Cardiac septum (tissue), 1 donor: ENCODE measurements at regions not wholly inside any gene's neighbourhood (a gene's known extent, or its start where the extent isn't known, plus 50 kb on each side); places are given as distances from the start of the nearest gene placed in this dataset.

Source experiments
- DNase-seq: peaks from one replicate; pipeline ENCODE4 v3.0.0-alpha.2; 2020; ENCODE audit warnings: low spot score
- intact Hi-C: fragments of 100-400 bp; cut with DNase I; formaldehyde crosslinking; loops from one replicate; pipeline ENCODE4 v1.14.0; 2022
- donor health status: DM: no; HTN: no; CAD: no.

DNA sequence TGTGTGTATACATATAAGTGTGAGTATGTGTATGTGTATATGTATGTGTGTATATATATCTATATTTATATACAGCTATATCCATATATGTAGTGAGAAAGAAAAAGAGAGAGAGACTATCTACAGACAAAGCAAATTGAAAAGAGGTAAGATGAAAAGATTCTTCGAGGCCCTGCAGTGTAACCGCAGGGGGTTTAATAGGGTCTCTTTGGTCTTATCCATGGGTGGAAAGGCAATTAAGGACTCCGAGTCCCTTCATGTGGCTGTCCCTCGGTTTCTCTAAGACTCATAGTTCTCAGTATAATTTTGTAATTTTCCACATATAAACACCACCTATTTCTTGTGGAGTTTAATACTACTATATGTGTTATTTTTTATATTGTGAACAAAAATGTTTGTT lies 50.6 kb upstream of the JAZF1 start:
- intact Hi-C loops: no loop called here
- DNase-seq: no peak

GRCh38 chr7:28236560-28236959 lies 56.0 kb upstream of the JAZF1 start:
- intact Hi-C loops: no loop called here
- no peak for DNase-seq

DNA sequence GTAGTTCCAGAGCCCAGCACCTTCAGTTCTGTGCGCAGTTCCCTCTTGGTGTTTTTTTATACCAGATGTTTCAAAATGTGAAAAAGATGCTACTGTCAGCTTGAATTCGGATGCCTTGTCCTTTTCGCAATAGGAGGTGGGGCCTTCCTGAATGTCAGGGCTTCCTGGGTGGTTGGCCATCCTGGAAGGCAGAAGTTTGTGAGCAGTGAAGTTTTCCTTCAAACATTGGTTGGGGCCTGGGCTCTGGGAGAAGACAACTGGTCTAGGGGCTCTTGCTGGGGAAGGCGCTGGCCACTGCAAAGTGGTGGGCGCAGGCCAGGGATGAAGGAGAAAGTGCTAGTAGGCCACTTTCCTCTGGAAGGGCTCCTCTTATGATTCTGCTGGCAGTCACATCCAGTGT lies 56.8 kb upstream of the JAZF1 start:
- no peak for DNase-seq
- intact Hi-C loops: no loop called here

DNA sequence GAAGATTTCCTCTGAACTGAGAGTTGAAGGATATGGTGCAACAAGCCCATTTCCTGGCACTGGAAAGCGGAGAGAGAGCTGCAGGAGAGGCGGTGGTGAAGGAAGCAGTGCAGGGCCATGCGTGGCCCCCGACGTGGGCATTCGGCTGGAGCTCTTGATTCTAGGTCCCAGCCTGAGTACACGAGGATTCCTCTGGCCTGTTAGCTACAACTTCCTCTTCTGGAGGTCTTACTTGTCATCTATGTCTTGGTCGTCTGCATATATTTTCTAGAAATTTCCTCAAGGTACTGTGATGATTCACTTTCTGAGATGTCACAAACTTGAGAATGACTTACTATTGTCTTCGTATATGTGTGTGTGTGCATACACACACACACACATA lies 59.2 kb upstream of the JAZF1 start:
- no peak for DNase-seq
- intact Hi-C loops: no loop called here

DNA sequence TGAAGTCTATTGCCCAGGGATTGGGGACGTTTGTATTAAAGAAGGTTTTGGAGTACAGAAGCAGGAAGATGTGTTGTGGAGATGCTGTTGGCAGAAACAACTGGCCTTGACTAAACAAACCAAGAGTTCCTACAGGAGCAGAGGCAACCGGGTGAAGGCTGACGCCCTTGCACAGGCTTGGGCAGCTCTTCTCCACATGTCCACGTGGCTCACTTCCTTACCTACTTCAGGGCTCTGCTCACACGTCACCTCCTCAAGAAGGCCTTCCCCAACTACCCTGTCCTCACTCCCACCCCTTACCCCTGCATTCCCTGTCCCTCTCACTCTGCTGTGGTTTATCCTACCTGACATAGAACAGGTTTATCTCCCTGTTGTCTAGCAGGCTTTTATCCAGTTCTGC lies 59.9 kb upstream of the JAZF1 start:
- intact Hi-C loops: no loop called here
- DNase-seq: no peak

DNA sequence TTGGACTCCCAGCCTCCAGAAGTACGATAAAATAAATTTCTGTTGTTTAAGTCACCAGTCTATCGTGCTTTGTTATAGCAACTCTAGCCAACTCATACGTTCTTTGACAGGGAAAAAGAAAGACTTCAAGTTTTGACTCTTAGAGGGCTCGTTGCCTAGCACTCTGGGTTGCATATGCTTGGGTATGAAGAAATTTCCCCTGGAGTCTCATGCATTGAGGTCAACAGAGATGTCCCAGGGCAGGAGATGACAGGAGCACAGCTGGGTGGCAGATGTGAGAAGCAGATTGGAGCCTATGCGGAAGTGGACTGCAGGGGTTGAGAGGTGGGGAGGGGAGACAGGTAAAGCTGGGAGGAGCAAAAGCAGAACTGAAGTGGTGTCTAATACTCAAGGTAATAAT lies 63.3 kb upstream of the JAZF1 start:
- no peak for DNase-seq
- intact Hi-C loops: no loop called here

DNA sequence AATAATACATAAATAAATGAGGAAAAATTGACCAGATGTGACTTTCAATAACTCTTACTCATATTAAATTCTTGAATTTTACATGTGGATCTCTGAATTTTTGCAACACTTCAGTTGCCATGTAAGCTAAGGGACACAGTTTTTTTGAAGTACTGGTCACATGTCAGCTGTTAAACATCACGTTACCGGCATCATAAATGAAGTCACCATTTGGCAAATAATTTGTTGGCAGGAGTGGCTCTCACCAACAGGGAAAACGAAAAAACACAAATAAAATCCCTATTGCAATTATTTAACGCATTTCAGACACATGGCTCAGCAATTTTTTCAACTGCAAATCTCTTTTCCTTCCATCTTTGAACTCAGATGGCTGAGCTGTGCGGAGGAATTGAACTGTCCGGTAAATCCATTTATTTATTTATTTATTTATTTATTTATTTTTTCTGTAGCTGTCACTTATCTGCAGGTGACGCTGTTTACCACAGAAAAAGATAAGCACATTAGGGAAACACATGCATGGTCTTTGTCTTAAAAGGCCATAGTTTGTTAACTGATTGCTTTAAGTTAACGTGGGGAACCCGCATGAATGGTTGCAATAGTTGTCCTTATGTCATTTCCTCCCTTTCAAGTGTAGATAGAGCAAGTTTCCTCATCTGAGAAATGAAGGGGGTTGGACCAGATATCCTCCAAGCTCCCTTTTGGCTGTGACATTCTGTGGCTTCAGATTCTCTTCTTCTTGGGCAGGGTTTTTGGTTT lies 64.7 kb upstream of the JAZF1 start:
- DNase-seq: no peak
- intact Hi-C loops: no loop called here

DNA sequence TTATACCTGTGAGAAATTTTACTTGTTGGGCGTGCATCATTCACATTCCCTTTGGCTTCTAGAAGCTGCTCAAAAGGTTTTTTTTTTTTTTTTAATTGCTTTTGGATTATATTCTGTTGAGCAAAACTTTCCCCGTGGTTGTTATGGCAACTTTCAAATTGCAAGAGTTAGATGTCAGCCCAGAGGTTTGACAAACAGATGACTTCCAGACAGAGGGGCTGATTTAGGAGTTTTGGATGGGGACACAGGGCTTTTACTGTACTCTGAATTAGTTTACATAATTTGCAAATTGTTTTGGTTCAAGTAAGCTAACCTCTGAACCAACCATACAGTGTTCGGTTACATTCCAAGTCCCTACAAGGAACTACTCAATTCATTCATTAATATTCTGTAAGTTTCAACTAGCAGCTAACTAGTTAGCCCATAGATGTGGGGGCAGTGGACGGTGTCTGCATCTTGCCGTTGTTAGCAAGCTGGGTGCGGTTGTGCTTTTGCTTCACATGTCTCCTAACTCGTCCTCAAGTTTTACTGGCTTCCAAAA lies 66.4 kb upstream of the JAZF1 start:
- DNase-seq: no peak
- intact Hi-C loops: no loop called here

- intact Hi-C loops: no loop called here
- no peak for DNase-seq
Measured at GRCh38 chr7:28258240-28258639, 77.6 kb upstream of the JAZF1 start.

DNA sequence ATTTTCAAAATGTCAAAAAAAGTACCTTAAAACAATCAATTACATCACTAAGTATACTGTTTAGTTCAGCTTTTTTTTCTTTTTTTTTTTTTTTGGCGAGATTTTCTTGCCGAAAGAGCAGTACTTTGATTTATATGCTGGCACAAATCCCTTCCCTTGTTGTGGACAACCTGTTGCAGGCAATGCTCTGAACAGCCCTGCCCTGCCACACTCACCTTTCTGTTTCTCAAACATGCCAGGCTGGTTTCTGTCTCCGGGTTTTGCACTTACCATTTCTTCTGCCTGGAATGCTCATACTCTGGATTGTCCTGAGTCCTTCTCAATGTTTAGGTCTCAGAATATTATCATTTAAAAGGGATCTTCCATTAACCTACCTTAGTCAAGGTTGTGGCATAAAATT lies 80.4 kb upstream of the JAZF1 start:
- intact Hi-C loops: no loop called here
- no peak for DNase-seq

- intact Hi-C loops: no loop called here
- no peak for DNase-seq
Measured at GRCh38 chr7:28263622-28264271, 83.2 kb upstream of the JAZF1 start.

DNA sequence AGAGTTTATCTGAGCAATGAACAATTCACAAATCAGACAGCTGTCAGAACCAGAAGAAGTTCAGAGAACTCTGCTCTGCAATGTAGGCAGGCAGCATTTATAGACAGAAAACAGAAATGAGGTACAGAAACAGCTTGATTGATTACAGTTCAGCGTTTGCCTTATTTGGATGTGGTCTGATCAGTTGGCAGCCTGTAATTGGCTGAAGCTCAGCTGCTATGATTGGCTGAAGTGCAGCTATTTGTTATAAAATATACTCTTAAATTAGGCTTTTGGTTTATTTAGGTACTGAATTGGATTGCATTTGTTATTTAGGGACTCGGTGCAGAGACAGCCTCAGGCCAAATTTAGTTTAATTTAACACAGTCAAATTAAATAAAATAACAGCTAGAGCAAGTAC lies 85.8 kb upstream of the JAZF1 start:
- DNase-seq: no peak
- intact Hi-C loops: no loop called here

- intact Hi-C loops: no loop called here
- DNase-seq: no peak
Measured at GRCh38 chr7:28267012-28267411, 86.4 kb upstream of the JAZF1 start.

DNA sequence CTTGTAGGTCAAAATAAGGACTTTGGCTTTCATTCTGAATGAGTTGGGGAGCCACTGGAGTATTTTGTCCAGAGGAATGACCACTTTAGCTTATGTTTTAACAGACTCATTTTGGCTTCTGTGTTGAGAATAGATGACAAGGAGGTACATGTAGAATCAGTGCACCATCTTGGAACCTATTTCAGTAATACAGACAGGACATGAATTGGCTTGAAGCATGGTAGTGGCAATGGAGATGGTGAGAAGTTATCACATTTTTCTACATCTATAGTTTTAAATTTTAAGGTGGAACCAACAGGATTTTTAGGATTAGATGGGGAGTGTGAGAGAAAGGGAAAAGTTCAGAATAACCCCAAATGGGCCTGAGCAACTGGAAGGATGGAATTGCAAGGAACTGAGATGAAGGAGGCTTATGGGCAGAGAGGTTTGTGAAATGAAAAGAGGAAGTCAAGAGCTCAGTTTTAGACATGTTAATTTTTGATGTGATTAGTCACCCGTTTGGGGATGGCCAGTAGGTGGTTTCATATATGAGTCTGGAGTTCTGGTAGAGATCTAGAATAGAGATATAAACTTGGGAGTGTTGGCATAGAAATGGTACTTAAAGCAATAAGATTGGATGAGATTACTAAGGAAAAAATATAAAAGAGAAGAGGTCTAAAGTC lies 89.2 kb upstream of the JAZF1 start:
- no peak for DNase-seq
- intact Hi-C loops: loop anchor here (10.0 kb wide), 3 partner anchors 85 to 175 kb away; partner anchors contain the start of gene JAZF1

DNA sequence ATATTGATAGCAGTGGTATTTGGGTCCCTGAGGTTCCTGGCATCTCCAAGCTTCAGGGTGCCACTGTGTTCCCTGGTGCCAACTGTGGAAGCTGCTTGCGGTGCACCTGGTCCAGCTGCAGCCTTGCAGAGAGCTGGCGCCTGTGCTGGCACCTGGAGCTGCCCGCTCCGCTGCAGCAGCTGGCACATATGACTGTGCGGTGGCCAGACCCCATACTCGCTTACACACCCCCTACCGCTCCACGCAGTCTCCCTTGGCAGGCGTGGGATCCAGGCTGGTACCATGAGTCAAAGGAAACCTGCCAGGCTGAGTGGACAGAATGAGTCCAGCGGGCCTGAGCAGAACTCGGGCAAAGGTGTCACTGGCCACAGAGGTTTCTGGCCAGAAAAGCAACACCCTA lies 89.9 kb upstream of the JAZF1 start:
- DNase-seq: no peak
- intact Hi-C loops: loop anchor here (10.0 kb wide), 3 partner anchors 86 to 176 kb away; partner anchors contain the start of gene JAZF1

DNA sequence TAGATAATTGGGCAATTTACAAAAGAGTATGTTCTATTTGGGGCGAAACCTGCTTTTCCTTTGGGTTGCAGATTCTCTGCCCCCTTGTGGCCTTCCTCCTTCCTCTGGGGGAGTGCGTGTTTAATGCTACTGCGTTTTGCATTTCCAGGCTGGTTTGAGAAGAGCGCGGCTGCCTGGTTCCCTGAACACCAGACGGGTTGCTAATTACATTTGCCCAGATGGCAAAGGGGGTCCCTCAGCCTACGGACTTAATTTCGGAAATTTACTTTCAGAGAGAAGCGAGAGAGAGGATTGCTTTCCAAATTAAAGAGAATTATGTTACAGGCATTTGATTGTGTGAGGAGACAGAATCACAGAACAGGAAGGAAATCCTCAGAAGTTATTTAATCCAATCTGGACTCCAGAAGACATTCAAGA lies 91.9 kb upstream of the JAZF1 start:
- intact Hi-C loops: loop anchor here (10.0 kb wide), 3 partner anchors 88 to 178 kb away; partner anchors contain the start of gene JAZF1
- no peak for DNase-seq

DNA sequence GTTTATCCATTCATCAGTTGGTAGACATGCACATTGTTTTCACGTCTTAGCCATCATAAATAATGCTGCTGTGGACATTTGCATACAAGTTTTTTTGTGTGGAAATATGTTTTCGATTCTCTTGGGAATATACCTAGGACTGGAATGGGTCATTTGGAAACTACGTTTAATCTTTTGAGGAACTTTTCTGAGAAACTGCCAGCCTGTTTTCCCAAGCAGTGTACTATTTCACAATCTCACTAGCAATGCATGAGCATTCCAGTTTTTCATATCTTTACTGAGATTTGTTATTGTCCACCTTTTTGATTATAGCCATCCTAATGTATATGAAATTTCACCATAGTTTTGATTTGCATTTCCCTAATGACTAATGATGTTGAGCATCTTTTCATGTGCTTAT lies 95.7 kb upstream of the JAZF1 start:
- DNase-seq: no peak
- intact Hi-C loops: loop anchor here (10.0 kb wide), 3 partner anchors 91 to 181 kb away; partner anchors contain the start of gene JAZF1

DNA sequence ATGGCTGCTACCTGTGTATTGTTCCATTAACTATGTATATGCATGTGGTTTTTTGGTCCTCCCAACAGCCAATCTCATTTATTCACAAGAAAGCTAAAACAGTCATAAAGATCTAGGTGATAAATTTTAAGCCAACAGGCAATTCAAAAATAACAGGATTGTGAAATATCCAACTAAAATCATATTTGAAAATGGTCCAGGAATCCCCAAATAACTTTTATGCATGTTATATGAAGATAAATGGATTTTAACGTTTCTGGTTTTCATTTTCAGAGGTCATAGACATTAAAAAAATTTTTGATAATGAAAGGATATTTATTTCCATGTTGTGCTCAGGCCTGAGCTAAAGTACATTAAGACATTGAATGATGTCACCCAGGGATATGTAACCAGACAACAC lies 96.8 kb upstream of the JAZF1 start:
- no peak for DNase-seq
- intact Hi-C loops: loop anchor here (10.0 kb wide), 3 partner anchors 93 to 183 kb away; partner anchors contain the start of gene JAZF1

GRCh38 chr7:28277958-28278357 lies 97.4 kb upstream of the JAZF1 start:
- intact Hi-C loops: loop anchor here (10.0 kb wide), 3 partner anchors 93 to 183 kb away; partner anchors contain the start of gene JAZF1
- no peak for DNase-seq

DNA sequence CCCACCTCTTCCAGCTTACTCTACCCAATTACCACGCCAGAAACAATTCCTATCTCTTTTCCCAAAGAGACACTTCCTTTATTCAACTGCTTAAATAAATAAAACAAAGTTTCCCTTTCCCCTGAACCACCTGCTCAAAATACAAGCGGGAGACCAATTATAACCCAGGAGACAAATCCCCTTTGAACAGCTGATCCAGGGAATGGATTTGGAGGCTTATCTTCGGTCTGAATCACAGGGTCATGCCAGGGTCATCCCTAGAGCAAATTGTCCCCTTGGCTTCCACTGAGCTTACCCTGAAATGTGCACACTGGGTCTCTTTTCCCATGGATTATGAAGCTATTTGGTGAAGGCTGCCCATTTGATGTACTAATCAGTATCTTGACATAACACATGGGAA lies 99.9 kb upstream of the JAZF1 start:
- intact Hi-C loops: no loop called here
- no peak for DNase-seq
